ENCODE measurements at regions not wholly inside any gene's neighbourhood (a gene's known extent, or its start where the extent isn't known, plus 50 kb on each side); places are given as distances from the start of the nearest gene placed in this dataset.

DNA sequence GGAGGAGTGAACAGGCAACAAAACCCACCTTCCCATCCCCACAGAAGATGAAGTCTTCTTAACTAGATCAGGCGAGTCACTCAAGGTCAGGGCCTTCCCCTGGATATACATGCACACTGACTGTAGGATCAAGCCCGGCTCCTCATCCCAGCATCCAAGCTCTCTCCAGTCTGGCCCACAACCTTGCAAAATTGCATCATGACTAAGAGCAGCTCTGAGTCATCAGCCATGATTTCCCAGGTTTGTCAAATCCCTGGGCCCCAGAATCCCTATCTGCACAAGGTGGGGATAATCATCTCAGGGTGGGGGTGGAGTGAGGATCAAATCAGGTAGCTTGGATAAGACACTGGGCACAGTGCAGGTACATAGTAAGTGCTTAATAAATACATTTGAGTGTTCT is 199.3 kb upstream of the GRIK3 start:
- Histone ChIP-seq H3K36me3 (no peaks in the 10 kb centered on the region), H3K4me3 (no peak overlapping the region), H3K27ac (no peak overlapping the region), H3K9me3 (no peaks in the 10 kb centered on the region), H3K4me1 (no peaks in the 10 kb centered on the region), H3K27me3 (no peaks in the 10 kb centered on the region)
- TF ChIP-seq POLR2A (IDR thresholded peaks at IDR 0.05) (no peak), POLR2AphosphoS5 (IDR thresholded peaks at IDR 0.05; ENCODE audit: insufficient read depth in 1 of 2, low read depth in 1 of 2) (no peak)
- TF ChIP-seq, protein P1, sequence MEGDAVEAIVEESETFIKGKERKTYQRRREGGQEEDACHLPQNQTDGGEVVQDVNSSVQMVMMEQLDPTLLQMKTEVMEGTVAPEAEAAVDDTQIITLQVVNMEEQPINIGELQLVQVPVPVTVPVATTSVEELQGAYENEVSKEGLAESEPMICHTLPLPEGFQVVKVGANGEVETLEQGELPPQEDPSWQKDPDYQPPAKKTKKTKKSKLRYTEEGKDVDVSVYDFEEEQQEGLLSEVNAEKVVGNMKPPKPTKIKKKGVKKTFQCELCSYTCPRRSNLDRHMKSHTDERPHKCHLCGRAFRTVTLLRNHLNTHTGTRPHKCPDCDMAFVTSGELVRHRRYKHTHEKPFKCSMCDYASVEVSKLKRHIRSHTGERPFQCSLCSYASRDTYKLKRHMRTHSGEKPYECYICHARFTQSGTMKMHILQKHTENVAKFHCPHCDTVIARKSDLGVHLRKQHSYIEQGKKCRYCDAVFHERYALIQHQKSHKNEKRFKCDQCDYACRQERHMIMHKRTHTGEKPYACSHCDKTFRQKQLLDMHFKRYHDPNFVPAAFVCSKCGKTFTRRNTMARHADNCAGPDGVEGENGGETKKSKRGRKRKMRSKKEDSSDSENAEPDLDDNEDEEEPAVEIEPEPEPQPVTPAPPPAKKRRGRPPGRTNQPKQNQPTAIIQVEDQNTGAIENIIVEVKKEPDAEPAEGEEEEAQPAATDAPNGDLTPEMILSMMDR (IDR thresholded peaks at IDR 0.05), result no peak
- DNase-seq (ENCODE audit: extremely low spot score in 2 of 2), result no peak
- intact Hi-C loops (cut with DNase I), result no loop called here

DNA sequence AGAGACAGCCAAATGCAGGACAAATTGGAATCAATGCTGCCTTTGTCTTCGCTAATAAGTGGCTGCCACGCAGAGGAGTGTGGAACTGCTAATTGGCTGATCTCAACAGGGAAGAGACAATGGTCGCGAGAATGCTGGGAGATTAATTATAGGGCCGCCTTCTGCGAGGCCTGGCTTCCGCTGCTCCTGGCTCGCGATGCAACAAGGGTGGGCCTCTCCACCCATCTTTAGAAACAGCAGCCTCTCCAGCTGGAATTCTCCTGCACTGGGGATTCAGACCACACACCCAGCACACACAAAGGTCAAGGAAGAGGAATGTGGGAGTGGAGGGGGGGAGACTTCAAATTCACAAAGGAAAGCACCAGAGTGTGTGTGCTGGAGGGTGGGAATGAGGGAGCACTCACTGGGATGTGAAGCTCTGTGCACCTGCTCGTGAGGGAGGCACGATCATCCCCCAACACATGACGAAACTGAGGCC is 200.7 kb upstream of the GRIK3 start:
- H3K27me3 ChIP-seq, result no peaks in the 10 kb centered on the region

DNA sequence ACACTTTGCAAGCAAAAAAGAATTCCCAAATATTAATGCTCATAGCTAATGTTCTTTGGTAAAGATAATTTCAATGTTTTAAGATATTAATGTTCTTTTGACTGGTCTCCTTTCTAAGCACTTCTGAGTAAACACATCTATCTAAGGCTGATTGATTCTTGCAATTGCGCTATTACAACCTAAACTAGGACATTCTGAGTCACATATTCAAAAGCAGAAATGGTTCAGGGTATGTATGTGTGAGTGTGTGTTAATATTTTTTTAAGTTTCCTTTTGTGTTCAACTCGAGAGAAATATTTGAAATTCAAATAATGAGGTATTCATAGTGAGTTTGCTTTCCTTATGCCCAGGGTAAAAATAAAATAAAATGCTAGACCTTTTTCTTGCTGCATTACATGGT is 203.6 kb upstream of the GRIK3 start:
- H3K27me3 ChIP-seq, result no peaks in the 10 kb centered on the region
- H3K4me1 ChIP-seq, result no peaks in the 10 kb centered on the region
- DNase-seq (ENCODE audit: extremely low spot score in 2 of 2), result no peak
- no peaks in the 10 kb centered on the region for H3K9me3 ChIP-seq
- H3K27ac ChIP-seq, result no peak overlapping the region
- intact Hi-C loops (cut with DNase I), result no loop called here
- TF ChIP-seq, protein P1 (IDR thresholded peaks at IDR 0.05), result no peak
- TF ChIP-seq POLR2A (IDR thresholded peaks at IDR 0.05), result no peak
- no peak for TF ChIP-seq POLR2AphosphoS5 (IDR thresholded peaks at IDR 0.05; ENCODE audit: insufficient read depth in 1 of 2, low read depth in 1 of 2)
- no peaks in the 10 kb centered on the region for H3K36me3 ChIP-seq
- no peak overlapping the region for H3K4me3 ChIP-seq

More for the DNA sequence above, 200.7 kb upstream of the GRIK3 start:
- no peaks in the 10 kb centered on the region for H3K36me3 ChIP-seq
- H3K4me1 ChIP-seq, result no peaks in the 10 kb centered on the region
- no peak overlapping the region for H3K4me3 ChIP-seq
- no peak overlapping the region for H3K27ac ChIP-seq
- no peaks in the 10 kb centered on the region for H3K9me3 ChIP-seq
- TF ChIP-seq POLR2AphosphoS5 (IDR thresholded peaks at IDR 0.05; ENCODE audit: insufficient read depth in 1 of 2, low read depth in 1 of 2), result no peak
- TF ChIP-seq, protein P1 (IDR thresholded peaks at IDR 0.05), result no peak
- TF ChIP-seq POLR2A (IDR thresholded peaks at IDR 0.05), result no peak
- no peak for DNase-seq (ENCODE audit: extremely low spot score in 2 of 2)
- intact Hi-C loops (cut with DNase I), result no loop called here

DNA sequence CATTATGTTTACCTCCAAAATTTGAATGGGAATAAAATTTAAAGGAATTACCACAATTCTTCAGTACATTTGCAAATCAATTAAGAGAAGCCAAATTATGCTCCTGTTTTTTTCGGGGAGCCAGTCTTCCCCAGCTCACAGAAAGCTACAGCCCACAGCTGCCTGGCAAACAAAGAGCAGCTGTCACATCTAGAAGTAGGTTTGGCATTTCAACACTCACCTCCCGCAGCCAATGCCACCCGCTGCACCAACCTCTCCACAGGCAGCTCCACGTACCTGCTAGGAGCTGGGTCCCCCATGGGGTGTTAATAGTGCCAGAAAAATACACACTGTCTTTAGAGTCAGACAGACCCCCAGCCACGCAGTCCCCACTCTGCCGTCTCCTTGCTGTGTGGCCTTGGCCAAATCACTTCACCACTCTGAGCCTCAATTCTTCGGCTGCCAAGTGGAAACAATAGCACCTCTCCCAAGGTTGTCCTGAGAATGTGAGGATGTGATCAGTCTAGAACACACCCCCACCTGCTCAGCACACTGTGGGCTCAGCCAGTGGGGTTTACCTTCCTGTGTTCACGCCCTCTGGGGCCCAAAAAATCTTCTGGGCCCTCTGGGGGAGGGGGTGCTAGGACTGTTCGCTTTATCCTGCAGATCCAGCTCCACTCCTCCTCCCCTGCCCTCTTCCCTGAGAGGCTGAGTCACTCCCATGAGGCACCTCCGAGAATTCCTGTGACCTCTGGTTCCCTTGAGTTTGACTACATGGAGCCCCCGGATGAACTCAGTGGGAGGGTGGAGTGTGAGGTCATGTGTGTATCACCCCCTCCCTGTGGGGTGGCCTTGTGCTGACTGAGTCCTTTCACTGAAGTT is 204.3 kb upstream of the GRIK3 start:
- no peaks in the 10 kb centered on the region for H3K4me1 ChIP-seq
- no peaks in the 10 kb centered on the region for H3K36me3 ChIP-seq
- H3K27me3 ChIP-seq, result no peaks in the 10 kb centered on the region
- TF ChIP-seq POLR2AphosphoS5 (IDR thresholded peaks at IDR 0.05; ENCODE audit: insufficient read depth in 1 of 2, low read depth in 1 of 2), result no peak
- TF ChIP-seq POLR2A (IDR thresholded peaks at IDR 0.05), result no peak
- TF ChIP-seq, protein P1 (IDR thresholded peaks at IDR 0.05), result no peak
- no peak overlapping the region for H3K27ac ChIP-seq
- H3K9me3 ChIP-seq, result no peaks in the 10 kb centered on the region
- H3K4me3 ChIP-seq, result no peak overlapping the region
- peak in 1 of 2 donors; percentile 65 for DNase-seq (ENCODE audit: extremely low spot score in 2 of 2)
- intact Hi-C loops (cut with DNase I), result no loop called here

DNA sequence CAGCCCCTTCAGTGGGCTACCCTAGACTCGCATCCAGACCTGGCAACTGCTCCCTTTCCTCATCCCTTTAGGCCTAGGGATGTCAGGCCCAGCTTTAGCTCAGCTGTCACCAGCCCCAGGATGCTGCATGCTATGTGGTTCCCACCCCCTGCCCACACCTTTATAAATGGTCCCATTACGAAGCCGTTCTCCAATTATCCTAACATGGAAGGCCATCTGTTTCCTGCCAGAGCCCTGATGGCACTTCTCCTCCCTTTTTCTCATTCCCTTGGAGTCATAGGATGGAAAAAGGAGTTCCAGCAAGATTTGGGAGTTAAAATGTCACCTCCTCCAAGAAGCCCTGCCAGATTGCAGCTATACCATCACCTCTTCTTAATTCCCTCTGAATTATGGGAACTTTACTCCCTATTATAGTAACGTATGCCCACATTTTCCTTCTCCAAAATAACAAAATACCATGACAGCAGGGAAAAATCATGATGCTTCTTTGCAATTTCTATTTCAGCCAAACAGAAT is 205.0 kb upstream of the GRIK3 start:
- Histone ChIP-seq H3K4me1 (no peaks in the 10 kb centered on the region), H3K27me3 (no peaks in the 10 kb centered on the region), H3K27ac (no peak overlapping the region), H3K36me3 (no peaks in the 10 kb centered on the region), H3K4me3 (no peak overlapping the region), H3K9me3 (no peaks in the 10 kb centered on the region)
- intact Hi-C loops (cut with DNase I), result no loop called here
- peak in 1 of 2 donors; percentile 42 for DNase-seq (ENCODE audit: extremely low spot score in 2 of 2)
- TF ChIP-seq, protein P1 (IDR thresholded peaks at IDR 0.05), result no peak
- TF ChIP-seq POLR2A (IDR thresholded peaks at IDR 0.05), result no peak
- TF ChIP-seq POLR2AphosphoS5 (IDR thresholded peaks at IDR 0.05; ENCODE audit: insufficient read depth in 1 of 2, low read depth in 1 of 2), result no peak
